Hindlimb muscle (tissue), 1 donor: ENCODE measurements at regions not wholly inside any gene's neighbourhood (a gene's known extent, or its start where the extent isn't known, plus 50 kb on each side); places are given as distances from the start of the nearest gene placed in this dataset.
"Not testable (repeated sequence)": the region's sequence is repeated elsewhere in the genome, so short reads cannot be mapped to it uniquely, and the experiment has no call there.

Experiments
- DNase-seq: peaks from one replicate; pipeline ENCODE4 v3.0.0-alpha.2; 2013

DNA sequence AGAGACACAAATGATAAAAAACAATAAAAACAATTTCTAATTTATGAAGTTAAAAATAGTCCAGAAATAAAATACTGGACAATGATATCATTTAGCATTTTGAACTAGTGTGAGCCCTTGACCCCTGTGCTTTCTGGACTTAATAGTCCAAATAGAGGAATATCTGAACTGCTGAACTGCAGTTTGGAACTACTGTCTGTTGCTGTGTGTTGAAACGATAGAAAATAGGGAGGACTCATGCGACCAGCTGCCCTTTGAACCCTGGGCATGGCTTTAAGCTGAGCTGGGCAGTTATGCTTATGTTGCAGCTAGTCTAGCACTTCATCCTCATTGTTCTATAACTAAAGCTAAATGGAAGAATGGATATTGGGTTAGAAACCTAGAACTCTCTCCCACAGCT lies 99.5 kb downstream of the FMR1NB start:
- DNase-seq = no peak

GRCh38 chrX:148084611-148085010 lies 103.5 kb downstream of the FMR1NB start:
- DNase-seq = no peak

DNA sequence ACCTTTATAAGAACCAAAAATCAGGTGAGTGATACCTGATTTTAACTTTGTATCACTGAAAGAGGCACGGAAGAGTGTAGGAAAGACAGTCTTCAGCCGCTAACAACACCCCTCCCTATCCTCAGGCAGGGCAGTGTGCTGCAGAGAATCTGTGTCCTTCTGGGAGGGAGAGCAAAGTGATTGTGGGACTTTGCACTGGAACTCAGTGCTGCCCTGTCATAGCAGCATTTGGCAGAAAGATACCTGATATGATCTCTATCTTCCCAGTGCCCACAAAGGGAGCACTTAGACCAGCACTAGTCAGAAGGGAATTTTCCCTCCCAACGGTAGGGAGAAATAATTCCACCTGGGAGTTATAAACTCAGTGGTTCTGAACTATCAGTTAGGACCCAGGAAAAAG lies 139.0 kb downstream of the FMR1NB start:
- no peak for DNase-seq

DNA sequence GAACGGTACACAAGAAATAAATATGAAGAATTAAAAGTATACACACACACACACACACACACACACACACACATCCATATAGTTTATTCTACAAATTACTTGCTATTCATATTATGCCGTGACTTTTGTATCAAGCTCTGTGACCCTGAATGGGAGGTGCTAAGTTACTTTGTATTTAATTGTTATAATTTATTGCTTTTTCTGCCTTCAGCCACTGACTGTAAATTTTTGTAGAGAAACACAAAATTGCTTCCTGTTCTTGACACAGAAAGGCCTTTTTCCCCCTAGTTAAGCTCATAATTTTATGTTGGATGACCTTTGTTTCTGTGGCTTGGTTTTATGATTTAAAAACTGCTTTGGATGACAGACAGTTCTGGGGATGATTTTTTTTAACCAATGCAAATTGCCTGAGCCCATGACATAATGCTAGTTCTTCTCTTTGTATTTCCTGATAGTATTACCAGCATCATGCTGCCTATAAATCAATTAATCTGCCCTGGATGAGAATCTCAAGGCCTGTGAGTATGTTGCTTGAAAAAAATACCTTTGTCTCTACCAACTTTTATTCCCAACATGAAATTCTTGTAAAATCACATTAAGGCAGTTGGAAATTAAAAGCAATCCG lies 140.0 kb downstream of the FMR1NB start:
- DNase-seq = no peak

- not testable (repeated sequence) for DNase-seq
Observed at GRCh38 chrX:148128872-148129505, 147.9 kb downstream of the FMR1NB start.

GRCh38 chrX:148133105-148133725 lies 152.1 kb downstream of the FMR1NB start:
- DNase-seq = no peak

- DNase-seq = no peak
Observed at GRCh38 chrX:148134578-148134977, 153.4 kb downstream of the FMR1NB start.

GRCh38 chrX:148135738-148136137 lies 154.6 kb downstream of the FMR1NB start:
- no peak for DNase-seq

- no peak for DNase-seq
Observed at GRCh38 chrX:148146121-148146520, 165.0 kb downstream of the FMR1NB start.

DNA sequence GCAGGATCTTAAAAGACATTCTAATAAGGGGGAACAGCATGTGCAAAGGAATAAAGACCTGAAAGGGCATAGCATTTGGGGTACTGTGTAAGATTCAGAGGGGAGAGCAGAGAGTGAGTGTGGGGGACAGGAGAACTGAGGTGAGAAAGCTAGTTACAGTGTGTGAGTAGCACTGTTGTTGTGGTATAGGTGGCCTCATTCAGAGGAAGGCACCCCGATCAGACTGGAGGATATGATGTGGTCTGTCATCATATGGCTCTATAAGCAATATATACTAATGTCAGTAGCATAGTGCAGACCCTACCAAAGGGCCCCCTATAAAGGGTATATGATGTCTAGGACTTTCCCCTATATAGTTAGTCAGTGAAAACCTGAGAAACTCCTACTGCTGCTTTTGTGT lies 175.8 kb downstream of the FMR1NB start:
- DNase-seq = no peak

DNA sequence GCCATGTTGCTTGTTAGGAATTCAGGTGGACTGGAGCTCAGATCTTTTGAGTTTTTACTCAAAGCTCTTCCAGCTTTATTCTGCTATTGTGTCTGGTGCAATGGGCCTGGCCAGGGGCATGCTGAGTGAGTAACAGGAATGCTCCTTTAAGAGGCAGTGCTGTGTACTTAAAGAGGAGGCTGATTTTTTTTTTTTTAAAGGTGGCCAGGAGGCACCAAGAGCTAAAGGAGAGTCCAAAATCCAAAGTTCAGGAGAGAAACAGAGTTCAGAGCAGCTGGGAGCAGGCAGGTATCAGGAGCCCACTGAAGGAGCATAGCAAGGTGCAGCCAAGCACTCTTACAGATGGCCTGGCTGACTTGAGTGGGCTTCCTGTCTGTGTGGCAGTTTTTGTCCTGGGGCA lies 178.7 kb downstream of the FMR1NB start:
- no peak for DNase-seq

DNA sequence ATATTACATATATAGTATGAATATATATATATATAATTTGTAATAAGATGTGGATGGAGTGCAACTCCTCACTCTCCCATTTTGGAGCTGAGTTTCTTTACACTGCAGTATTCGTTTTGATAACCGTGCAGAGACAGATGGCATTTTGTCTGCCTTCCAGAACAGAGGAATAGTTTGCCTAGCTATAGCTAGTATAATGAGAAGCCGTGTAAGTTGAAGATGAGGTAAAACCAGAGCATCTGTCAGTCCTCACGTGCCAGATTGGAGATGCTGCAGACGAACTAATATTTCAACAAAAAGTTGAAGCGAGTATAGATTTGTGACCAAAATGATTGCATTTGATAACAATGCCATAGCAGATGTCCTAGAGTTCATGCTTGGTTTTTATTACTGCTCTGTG lies 180.6 kb downstream of the FMR1NB start:
- DNase-seq = peak; percentile 12

GRCh38 chrX:148185631-148186030 lies 204.5 kb downstream of the FMR1NB start:
- no peak for DNase-seq

DNA sequence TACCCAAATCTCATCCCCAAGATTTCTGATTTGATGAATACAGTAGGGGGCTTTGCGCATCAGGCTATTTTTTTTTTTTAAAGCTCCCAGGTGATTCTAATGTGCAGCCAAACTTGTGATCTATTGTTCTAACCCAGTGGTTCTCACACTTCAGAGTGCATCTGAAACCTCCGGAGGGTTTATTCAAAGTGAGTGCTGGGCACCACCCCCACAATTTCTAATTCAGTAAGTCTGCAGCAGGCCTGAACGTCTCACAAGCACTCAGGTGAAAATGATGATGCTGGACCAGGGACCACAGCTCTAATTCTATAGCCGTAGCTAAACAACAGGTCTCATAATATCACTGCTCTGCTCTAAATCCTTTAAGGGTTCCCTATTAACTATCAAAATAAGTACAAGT lies 211.4 kb downstream of the FMR1NB start:
- no peak for DNase-seq

DNA sequence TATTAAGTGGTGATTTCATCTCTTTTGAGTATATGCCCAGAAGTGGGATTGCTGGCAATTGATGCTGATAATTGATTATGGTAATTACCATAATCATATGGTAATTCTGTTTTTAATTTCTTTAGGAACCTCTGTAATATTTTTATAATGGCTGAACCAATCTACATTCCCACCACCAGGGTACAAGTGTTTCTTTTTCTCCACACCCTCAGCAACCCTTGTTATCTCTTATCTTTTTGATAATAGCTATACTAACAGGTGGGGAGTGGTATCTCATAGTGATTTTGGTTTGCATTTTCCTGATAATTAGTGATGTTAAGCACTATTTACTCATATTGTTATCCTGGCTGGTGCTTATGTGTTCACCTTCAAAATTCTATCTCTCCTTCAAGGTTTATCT lies 212.6 kb downstream of the FMR1NB start:
- DNase-seq = no peak

DNA sequence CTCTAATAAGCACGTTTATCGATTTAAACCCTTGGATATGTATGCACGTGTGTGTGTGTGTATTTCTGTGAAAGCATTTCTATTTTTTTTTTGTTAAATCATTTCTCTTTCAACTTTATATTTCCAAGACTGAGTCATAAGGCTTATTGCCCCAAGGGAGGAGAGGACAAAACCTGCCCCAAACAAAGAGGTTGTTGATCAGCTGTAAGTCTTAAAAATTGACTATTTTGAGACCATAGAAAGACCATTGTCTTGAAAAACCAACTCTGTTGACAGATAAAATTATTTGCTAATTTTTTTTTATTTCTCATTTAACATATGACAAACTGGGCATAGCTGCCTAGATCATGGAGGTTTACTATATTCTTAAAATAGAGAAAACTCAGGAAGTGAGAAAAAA lies 222.4 kb downstream of the FMR1NB start:
- DNase-seq = no peak

DNA sequence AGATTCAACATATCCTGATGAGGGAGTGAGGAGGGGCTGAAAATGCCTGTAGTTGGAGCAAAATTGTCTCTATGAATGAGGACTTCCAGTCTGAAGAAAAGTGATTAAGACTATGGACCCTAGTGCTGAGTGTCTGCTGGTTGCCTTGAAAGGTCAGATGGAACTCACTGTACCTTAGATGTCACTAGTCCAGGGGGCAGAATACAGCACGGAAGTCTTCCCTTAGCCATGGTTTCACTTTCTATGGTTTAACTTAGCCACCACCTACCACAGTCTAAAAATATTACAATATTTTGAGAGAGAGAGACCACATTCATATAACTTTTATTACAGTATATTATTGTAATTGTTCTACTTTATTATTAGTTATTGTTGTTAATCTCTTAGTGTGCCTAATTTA lies 223.1 kb downstream of the FMR1NB start:
- no peak for DNase-seq

- no peak for DNase-seq
Observed at GRCh38 chrX:148214786-148215185, 233.6 kb downstream of the FMR1NB start.

GRCh38 chrX:148215726-148216125 lies 234.6 kb downstream of the FMR1NB start:
- DNase-seq = no peak

DNA sequence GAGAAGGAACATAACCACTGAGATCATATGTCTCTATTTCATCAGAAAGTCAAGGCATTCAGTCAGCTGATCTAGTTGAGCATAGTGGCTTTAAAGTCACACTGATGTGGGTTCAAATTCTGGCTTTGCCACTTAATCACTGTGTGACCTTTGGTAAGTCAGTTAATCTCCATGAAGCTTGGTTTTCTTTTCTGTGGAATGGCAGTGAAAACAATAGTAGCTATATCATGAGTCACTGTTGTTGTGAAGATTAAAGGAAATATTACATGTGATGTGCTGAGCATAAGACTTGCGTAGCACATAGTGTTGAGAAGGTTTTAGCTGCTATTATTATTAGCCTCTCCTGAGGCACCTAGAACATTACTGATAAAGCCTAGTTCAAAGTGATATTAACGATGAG lies 242.2 kb downstream of the FMR1NB start:
- DNase-seq = no peak

DNA sequence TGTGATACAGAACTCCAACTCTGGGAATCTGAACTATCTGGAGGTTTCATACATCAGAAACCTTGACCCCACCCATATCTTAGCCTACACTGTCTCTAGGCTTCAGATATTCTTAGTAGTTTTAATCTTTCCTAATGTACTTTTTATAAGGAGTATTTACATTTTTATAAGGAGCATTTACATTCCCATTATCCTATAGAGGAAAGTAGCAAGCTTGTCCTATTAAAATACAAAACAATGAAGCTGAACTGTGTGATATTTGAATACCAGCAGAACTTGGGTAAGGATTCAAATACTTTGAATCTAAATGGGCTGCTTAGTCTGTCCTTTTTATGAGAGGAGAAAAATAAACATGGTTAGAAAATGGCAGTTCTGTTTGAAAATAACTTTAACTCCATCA lies 247.4 kb downstream of the FMR1NB start:
- no peak for DNase-seq

DNA sequence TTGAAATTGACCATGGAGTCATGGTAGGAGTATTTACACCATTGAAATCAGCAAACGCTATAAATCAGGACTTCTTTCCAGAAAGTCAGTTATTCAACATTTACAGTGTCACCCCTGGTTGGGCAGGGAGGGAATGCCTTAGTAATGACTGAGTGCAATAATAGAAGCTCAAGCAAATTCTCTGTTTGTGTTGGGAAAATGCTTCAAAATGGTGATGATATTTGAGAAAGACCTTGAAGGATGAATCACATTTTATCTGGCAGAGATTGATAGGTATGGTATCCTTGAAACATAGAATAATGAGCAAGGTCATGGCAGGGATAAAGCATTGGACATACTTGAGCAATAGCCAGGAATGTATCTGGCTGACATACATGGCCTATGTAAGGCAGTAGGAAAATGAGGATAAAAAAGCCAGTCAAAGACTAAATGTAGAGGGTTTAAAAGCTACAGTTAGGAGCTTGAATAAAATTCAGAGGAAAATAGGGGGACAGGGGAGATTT lies 248.7 kb downstream of the FMR1NB start:
- no peak for DNase-seq

- DNase-seq = no peak
Observed at GRCh38 chrX:148259990-148260389, 240.4 kb upstream of the AFF2 start.

DNA sequence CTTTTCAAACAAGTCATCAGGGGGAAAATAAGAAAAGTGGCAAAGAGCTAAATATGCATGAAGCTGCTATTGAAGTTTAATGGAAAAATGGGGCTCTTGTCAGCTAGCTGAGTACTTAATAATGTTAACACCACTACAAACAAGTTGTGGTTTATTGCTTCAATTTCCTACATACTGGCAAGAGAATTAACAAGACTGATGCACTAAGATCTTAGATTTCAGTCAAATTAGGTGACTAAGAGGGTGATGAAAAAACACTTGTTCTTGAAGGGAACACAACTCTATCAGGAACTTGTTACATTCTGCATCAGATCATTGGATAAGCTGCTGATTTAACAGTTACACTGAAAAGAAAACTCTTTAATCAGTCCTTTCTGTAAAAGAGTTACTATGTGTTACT lies 234.6 kb upstream of the AFF2 start:
- DNase-seq = no peak
